Smooth muscle cell (in vitro differentiated cells): ENCODE measurements at regions not wholly inside any gene's neighbourhood (a gene's known extent, or its start where the extent isn't known, plus 50 kb on each side); places are given as distances from the start of the nearest gene placed in this dataset.
A peak's percentile ranks its signal among the peaks of the same experiment; 100 is the strongest.

Experiments used
- DNase-seq: peaks from one replicate; lab custom pipeline; 2025; ENCODE audit not compliant: unreplicated experiment; lab: John Stamatoyannopoulos, UW
- H2AFZ ChIP-seq: fragments of 200-600 bp; sonication (generic); 2 replicates; pipeline ENCODE4 v1.6.0; 2016; ENCODE audit warnings: antibody characterized with exemption, low read depth, mild to moderate bottlenecking
- H3F3A ChIP-seq: fragments of 200-600 bp; sonication (generic); 2 replicates; pipeline ENCODE4 v1.6.0; 2017; ENCODE audit warnings: antibody characterized with exemption, low read depth
- H3K27ac ChIP-seq: fragments of 200-600 bp; sonication (generic); 2 replicates; pipeline ENCODE4 v1.5.1; 2016; ENCODE audit warnings: low read depth, mild to moderate bottlenecking
- H3K27me3 ChIP-seq: fragments of 200-600 bp; sonication (generic); 2 replicates; pipeline ENCODE4 v1.6.1; 2016; ENCODE audit warnings: low read depth, mild to moderate bottlenecking
- H3K36me3 ChIP-seq: fragments of 200-600 bp; sonication (generic); 2 replicates; pipeline ENCODE4 v1.5.1; 2016; ENCODE audit warnings: low read depth
- H3K4me1 ChIP-seq: fragments of 200-600 bp; sonication (generic); 2 replicates; pipeline ENCODE4 v1.5.1; 2016; ENCODE audit warnings: low read depth
- H3K4me2 ChIP-seq: fragments of 200-600 bp; sonication (generic); 2 replicates; pipeline ENCODE4 v1.6.0; 2016; ENCODE audit warnings: mild to moderate bottlenecking
- H3K4me3 ChIP-seq: fragments of 200-600 bp; sonication (generic); 2 replicates; pipeline ENCODE4 v1.5.1; 2016; ENCODE audit warnings: mild to moderate bottlenecking
- H3K79me2 ChIP-seq: fragments of 200-600 bp; sonication (generic); 2 replicates; pipeline ENCODE4 v1.6.0; 2016; ENCODE audit warnings: low read depth, mild to moderate bottlenecking
- H3K9ac ChIP-seq: fragments of 200-600 bp; sonication (generic); 2 replicates; pipeline ENCODE4 v1.6.0; 2016; ENCODE audit warnings: low read depth
- H3K9me3 ChIP-seq: fragments of 200-600 bp; sonication (generic); replicated peaks from 2 replicates; pipeline ENCODE4 v1.5.1; 2016; ENCODE audit warnings: low read depth
- H4K20me1 ChIP-seq: fragments of 200-600 bp; sonication (generic); 2 replicates; pipeline ENCODE4 v1.6.0; 2016; ENCODE audit warnings: low read depth
- WGBS: methylation state at CpG from one replicate; pipeline ENCODE4 v1.1.7; 2016; ENCODE audit warnings: low lambda C conversion rate; 5-methylcytosine and 5-hydroxymethylcytosine counted together
- TF ChIP-seq, protein P1 (sequence below): fragments of 200-600 bp; sonication (generic); IDR thresholded peaks from 2 replicates; pipeline ENCODE4 v1.5.1; 2017; ENCODE audit warnings: borderline replicate concordance, mild to moderate bottlenecking, antibody characterized with exemption; ENCODE audit not compliant: insufficient read depth, poor library complexity, severe bottlenecking

DNA sequence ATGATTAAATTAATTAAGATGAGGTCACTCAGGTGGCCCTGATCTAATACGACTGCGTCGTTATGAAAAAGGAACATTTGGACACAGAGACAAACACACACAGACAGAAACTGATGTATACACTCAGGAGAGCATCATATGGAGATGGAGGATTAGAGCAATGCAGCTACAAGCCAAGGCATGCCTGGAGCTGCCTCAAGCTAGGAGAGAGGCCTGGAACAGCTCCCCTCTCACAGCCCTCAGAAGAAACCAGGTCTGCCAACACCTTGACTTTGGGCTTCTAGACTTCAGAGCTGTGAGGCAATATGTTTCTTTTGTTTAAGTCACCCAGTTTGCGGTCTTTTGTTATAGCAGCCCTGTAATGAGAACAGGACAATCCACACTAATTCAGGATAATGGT, 318.9 kb downstream of the HS3ST3B1 start:
- H3K9me3 ChIP-seq: no peaks in the 10 kb centered on the region
- H3F3A ChIP-seq: no peaks in the 10 kb centered on the region
- WGBS: 88% methylated on average over 4 of the region's 4 CpGs
- no peak overlapping the region for H3K4me3 ChIP-seq
- TF ChIP-seq, protein P1, sequence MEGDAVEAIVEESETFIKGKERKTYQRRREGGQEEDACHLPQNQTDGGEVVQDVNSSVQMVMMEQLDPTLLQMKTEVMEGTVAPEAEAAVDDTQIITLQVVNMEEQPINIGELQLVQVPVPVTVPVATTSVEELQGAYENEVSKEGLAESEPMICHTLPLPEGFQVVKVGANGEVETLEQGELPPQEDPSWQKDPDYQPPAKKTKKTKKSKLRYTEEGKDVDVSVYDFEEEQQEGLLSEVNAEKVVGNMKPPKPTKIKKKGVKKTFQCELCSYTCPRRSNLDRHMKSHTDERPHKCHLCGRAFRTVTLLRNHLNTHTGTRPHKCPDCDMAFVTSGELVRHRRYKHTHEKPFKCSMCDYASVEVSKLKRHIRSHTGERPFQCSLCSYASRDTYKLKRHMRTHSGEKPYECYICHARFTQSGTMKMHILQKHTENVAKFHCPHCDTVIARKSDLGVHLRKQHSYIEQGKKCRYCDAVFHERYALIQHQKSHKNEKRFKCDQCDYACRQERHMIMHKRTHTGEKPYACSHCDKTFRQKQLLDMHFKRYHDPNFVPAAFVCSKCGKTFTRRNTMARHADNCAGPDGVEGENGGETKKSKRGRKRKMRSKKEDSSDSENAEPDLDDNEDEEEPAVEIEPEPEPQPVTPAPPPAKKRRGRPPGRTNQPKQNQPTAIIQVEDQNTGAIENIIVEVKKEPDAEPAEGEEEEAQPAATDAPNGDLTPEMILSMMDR: no peak
- H3K27ac ChIP-seq: no peak overlapping the region
- H3K36me3 ChIP-seq: no peaks in the 10 kb centered on the region
- H4K20me1 ChIP-seq: no peaks in the 10 kb centered on the region
- H3K9ac ChIP-seq: no peak overlapping the region
- H3K79me2 ChIP-seq: no peaks in the 10 kb centered on the region
- H3K4me1 ChIP-seq: peaks cover 4% of the 10 kb centered on the region
- H3K4me2 ChIP-seq: no peak overlapping the region
- H3K27me3 ChIP-seq: no peaks in the 10 kb centered on the region
- H2AFZ ChIP-seq: no peak overlapping the region
- DNase-seq: no peak

DNA sequence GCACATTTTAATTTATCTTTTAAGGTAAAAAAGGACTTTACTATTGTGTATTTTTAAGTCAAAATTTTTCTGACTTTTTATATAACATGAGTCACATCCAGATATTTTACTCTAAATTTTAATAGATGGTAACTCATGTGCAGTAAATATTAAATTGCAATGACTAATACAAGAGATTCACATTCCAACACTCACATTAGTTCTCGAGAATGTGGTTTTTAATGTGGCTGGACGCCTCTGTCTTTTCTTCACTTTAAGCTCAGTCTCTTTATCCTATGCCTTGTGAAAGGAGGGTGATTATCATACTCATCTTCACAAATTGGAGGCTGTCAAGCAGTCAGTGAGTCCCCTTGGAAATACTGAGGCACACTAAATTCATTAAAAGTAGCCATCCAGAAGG, 315.6 kb downstream of the HS3ST3B1 start:
- Histone ChIP-seq H3K4me3 (no peak overlapping the region), H3K79me2 (no peaks in the 10 kb centered on the region), H4K20me1 (no peaks in the 10 kb centered on the region), H3K9me3 (no peaks in the 10 kb centered on the region), H3F3A (no peaks in the 10 kb centered on the region), H3K27me3 (no peaks in the 10 kb centered on the region), H3K4me2 (no peak overlapping the region), H3K27ac (peak overlapping the region; percentile 8), H3K4me1 (no peaks in the 10 kb centered on the region), H3K36me3 (no peaks in the 10 kb centered on the region), H2AFZ (no peak overlapping the region), H3K9ac (no peak overlapping the region)
- WGBS: 19% methylated on average over 2 of the region's 2 CpGs
- DNase-seq: no peak
- TF ChIP-seq, protein P1: no peak

DNA sequence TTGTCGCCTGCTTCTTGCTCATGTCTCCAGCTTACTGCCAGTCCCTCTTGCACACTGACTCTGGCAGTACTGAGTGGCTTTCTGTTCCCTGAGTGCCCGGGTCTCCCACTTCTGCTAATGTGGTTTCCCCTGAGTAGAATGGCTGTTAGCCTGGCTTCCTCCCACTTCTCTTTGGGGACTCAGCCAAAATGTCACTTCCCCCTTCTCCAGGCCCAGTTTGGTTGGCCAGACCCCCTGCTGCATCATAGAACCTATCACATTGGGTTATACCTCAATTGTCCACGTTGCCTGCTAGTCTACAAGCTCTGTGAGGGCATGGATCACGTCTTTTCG, 304.4 kb downstream of the HS3ST3B1 start:
- no peak for DNase-seq
- H2AFZ ChIP-seq: no peak overlapping the region
- no peaks in the 10 kb centered on the region for H4K20me1 ChIP-seq
- no peak overlapping the region for H3K4me2 ChIP-seq
- no peaks in the 10 kb centered on the region for H3K4me1 ChIP-seq
- WGBS: 98% methylated on average over 5 of the region's 5 CpGs
- no peaks in the 10 kb centered on the region for H3K79me2 ChIP-seq
- no peaks in the 10 kb centered on the region for H3K36me3 ChIP-seq
- TF ChIP-seq, protein P1: no peak
- H3K27ac ChIP-seq: no peak overlapping the region
- no peaks in the 10 kb centered on the region for H3K9me3 ChIP-seq
- no peak overlapping the region for H3K9ac ChIP-seq
- H3K27me3 ChIP-seq: no peaks in the 10 kb centered on the region
- no peaks in the 10 kb centered on the region for H3F3A ChIP-seq
- no peak overlapping the region for H3K4me3 ChIP-seq

DNA sequence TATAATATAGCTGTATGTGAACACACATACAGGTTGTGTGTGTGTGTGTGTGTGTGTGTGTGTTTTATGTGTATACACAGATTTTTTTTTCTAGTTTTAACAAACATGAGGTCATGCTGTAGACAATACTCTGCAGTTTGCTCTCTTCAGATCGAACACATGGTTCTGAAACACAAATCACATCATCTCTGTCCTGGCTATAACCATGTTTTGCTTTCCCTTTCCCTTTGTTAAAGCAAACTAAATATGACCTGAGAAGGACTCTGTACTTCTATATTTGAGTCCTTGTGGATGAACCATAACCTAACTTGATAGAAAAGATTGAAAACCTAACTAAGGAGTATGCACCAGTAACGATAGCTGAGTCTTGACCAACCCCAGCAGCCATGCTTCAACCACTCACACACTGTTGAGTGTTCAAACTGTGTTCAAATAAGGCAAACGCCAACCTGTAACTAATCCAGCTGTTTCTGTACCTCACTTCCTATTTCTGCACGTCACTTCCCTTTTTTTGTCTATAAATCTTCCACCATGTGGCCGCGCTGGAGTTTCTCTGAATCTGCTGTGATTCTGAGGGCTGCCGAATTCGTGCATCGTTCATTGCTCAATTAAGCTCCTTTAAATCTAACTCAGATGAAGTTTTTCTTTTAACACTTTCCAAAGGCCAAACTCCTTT, 303.8 kb downstream of the HS3ST3B1 start:
- no peak for DNase-seq
- H3K4me1 ChIP-seq: no peaks in the 10 kb centered on the region
- no peaks in the 10 kb centered on the region for H4K20me1 ChIP-seq
- H3K9ac ChIP-seq: no peak overlapping the region
- TF ChIP-seq, protein P1: no peak
- WGBS: 97% methylated on average over 9 of the region's 9 CpGs
- H3F3A ChIP-seq: no peaks in the 10 kb centered on the region
- no peaks in the 10 kb centered on the region for H3K9me3 ChIP-seq
- H3K4me2 ChIP-seq: no peak overlapping the region
- no peak overlapping the region for H3K27ac ChIP-seq
- no peak overlapping the region for H3K4me3 ChIP-seq
- no peaks in the 10 kb centered on the region for H3K36me3 ChIP-seq
- H3K79me2 ChIP-seq: no peaks in the 10 kb centered on the region
- H3K27me3 ChIP-seq: no peaks in the 10 kb centered on the region
- no peak overlapping the region for H2AFZ ChIP-seq
